Neural cell (in vitro differentiated cells): ENCODE measurements at regions not wholly inside any gene's neighbourhood (a gene's known extent, or its start where the extent isn't known, plus 50 kb on each side); places are given as distances from the start of the nearest gene placed in this dataset.

Source experiments
- H2AFZ ChIP-seq: fragments of 200-600, 300-800 bp; sonication (generic), shearing (Covaris generic); 2 replicates; pipeline ENCODE4 v1.6.0; 2014; ENCODE audit warnings: low read depth, mild to moderate bottlenecking, antibody characterized with exemption, low read length, moderate library complexity
- H3F3A ChIP-seq: fragments of 200-600 bp; shearing (Covaris generic); 2 replicates; pipeline ENCODE4 v1.6.1; 2016; ENCODE audit warnings: mild to moderate bottlenecking, moderate library complexity, mixed read lengths, antibody characterized with exemption, low read length; ENCODE audit not compliant: insufficient read depth, poor library complexity, severe bottlenecking
- H3K27ac ChIP-seq: fragments of 200-600, 300-800 bp; sonication (generic), shearing (Covaris generic); 2 replicates; pipeline ENCODE4 v1.5.1; 2014; ENCODE audit warnings: mild to moderate bottlenecking, low read length, moderate library complexity
- H3K27me3 ChIP-seq: fragments of 300-800, 200-600 bp; sonication (generic), shearing (Covaris generic); 2 replicates; pipeline ENCODE4 v1.6.0; 2014; ENCODE audit warnings: mild to moderate bottlenecking, low read depth, low read length, moderate library complexity; ENCODE audit not compliant: insufficient read depth
- H3K36me3 ChIP-seq: fragments of 300-800, 200-600 bp; sonication (generic), shearing (Covaris generic); 2 replicates; pipeline ENCODE4 v1.5.1; 2014; ENCODE audit warnings: mild to moderate bottlenecking, antibody characterized with exemption, low read length, moderate library complexity; ENCODE audit not compliant: insufficient read depth
- H3K4me2 ChIP-seq: fragments of 300-800, 200-600 bp; sonication (generic), shearing (Covaris generic); 2 replicates; pipeline ENCODE4 v1.6.0; 2014; ENCODE audit warnings: mild to moderate bottlenecking, low read length
- H3K4me3 ChIP-seq: fragments of 300-800, 200-600 bp; sonication (generic), shearing (Covaris generic); 2 replicates; pipeline ENCODE4 v1.5.1; 2014; ENCODE audit warnings: mild to moderate bottlenecking, low read length, moderate library complexity
- H3K79me2 ChIP-seq: fragments of 200-600 bp; shearing (Covaris generic); replicated peaks from 2 replicates; pipeline ENCODE4 v1.6.0; 2014; ENCODE audit warnings: mild to moderate bottlenecking, low read length, moderate library complexity; ENCODE audit not compliant: insufficient read depth
- H3K9ac ChIP-seq: fragments of 300-800, 200-600 bp; sonication (generic), shearing (Covaris generic); 2 replicates; pipeline ENCODE4 v1.6.1; 2016; ENCODE audit warnings: mild to moderate bottlenecking, low read length, mixed read lengths
- H3K9me2 ChIP-seq: fragments of 200-600 bp; shearing (Covaris generic); 2 replicates; pipeline ENCODE4 v1.6.1; 2016; ENCODE audit warnings: mild to moderate bottlenecking, low read length, mixed read lengths; ENCODE audit not compliant: insufficient read depth
- H3K9me3 ChIP-seq: fragments of 200-600, 300-800 bp; sonication (generic), shearing (Covaris generic); 2 replicates; pipeline ENCODE4 v1.6.1; 2016; ENCODE audit warnings: mild to moderate bottlenecking, mixed run types, low read length, moderate library complexity, mixed read lengths
- H4K20me1 ChIP-seq: fragments of 200-600 bp; shearing (Covaris generic); 2 replicates; pipeline ENCODE4 v1.6.1; 2016; ENCODE audit warnings: mild to moderate bottlenecking, mixed run types; ENCODE audit not compliant: insufficient read depth
- CTCF ChIP-seq: fragments of 450-650 bp; IDR thresholded peaks from 2 replicates; pipeline ENCODE4 v1.5.1; 2014; ENCODE audit warnings: antibody characterized with exemption, mild to moderate bottlenecking, moderate library complexity; ENCODE audit not compliant: poor library complexity, severe bottlenecking
- EP300 ChIP-seq: fragments of 450-650 bp; conservative IDR thresholded peaks from 2 replicates; pipeline ENCODE4 v1.6.1; 2014; ENCODE audit warnings: antibody characterized with exemption, mild to moderate bottlenecking, moderate library complexity; ENCODE audit not compliant: poor library complexity, severe bottlenecking
- EZH2 ChIP-seq: fragments of 200-600, 300-800 bp; shearing (Covaris generic), sonication (generic); IDR thresholded peaks from 2 replicates; pipeline ENCODE4 v1.6.1; 2014; ENCODE audit warnings: antibody characterized with exemption, low read length, borderline replicate concordance, mild to moderate bottlenecking; ENCODE audit not compliant: insufficient read depth, poor library complexity, severe bottlenecking
- MXI1 ChIP-seq: fragments of 450-650 bp; conservative IDR thresholded peaks from 2 replicates; pipeline ENCODE4 v1.6.1; 2014; ENCODE audit warnings: antibody characterized with exemption, mild to moderate bottlenecking; ENCODE audit not compliant: poor library complexity, severe bottlenecking
- POLR2AphosphoS5 ChIP-seq: IDR thresholded peaks from 2 replicates; pipeline ENCODE4 v1.6.1; 2012
- RAD21 ChIP-seq: fragments of 450-650 bp; conservative IDR thresholded peaks from 2 replicates; pipeline ENCODE4 v1.6.1; 2014; ENCODE audit warnings: antibody characterized with exemption, mild to moderate bottlenecking, moderate library complexity
- REST ChIP-seq: IDR thresholded peaks from 2 replicates; pipeline ENCODE4 v1.6.1; 2012; ENCODE audit warnings: borderline replicate concordance
- SMC3 ChIP-seq: fragments of 450-650 bp; conservative IDR thresholded peaks from 2 replicates; pipeline ENCODE4 v1.6.1; 2014; ENCODE audit warnings: antibody characterized with exemption, mild to moderate bottlenecking, moderate library complexity; ENCODE audit not compliant: poor library complexity
- TAF1 ChIP-seq: IDR thresholded peaks from 2 replicates; pipeline ENCODE4 v1.6.1; 2012; ENCODE audit warnings: low read depth

- H4K20me1 ChIP-seq = no peaks in the 10 kb centered on the region
- no peak overlapping the region for H2AFZ ChIP-seq
- H3K4me2 ChIP-seq = no peak overlapping the region
- no peak overlapping the region for H3K9ac ChIP-seq
- no peaks in the 10 kb centered on the region for H3K9me2 ChIP-seq
- no peak overlapping the region for H3K27ac ChIP-seq
- H3F3A ChIP-seq = no peaks in the 10 kb centered on the region
- no peaks in the 10 kb centered on the region for H3K36me3 ChIP-seq
- no peaks in the 10 kb centered on the region for H3K27me3 ChIP-seq
- no peak overlapping the region for H3K4me3 ChIP-seq
- TF ChIP-seq POLR2AphosphoS5 (no peak), SMC3 (no peak), CTCF (no peak), MXI1 (no peak), TAF1 (no peak), EZH2 (no peak), RAD21 (no peak), REST (no peak), EP300 (no peak)
- H3K79me2 ChIP-seq = no peaks in the 10 kb centered on the region
- H3K9me3 ChIP-seq = no peaks in the 10 kb centered on the region
Observed at GRCh38 chr5:20445326-20445860, 457.4 kb upstream of the CDH18 start.

GRCh38 chr5:20434786-20435185 is 446.8 kb upstream of the CDH18 start:
- Histone ChIP-seq H3F3A (no peaks in the 10 kb centered on the region), H3K9me3 (no peaks in the 10 kb centered on the region), H3K79me2 (no peaks in the 10 kb centered on the region), H2AFZ (no peak overlapping the region), H4K20me1 (no peaks in the 10 kb centered on the region), H3K27ac (no peak overlapping the region), H3K4me2 (no peak overlapping the region), H3K27me3 (no peaks in the 10 kb centered on the region), H3K9me2 (no peaks in the 10 kb centered on the region), H3K9ac (no peak overlapping the region), H3K4me3 (no peak overlapping the region), H3K36me3 (no peaks in the 10 kb centered on the region)
- TF ChIP-seq MXI1 (no peak), SMC3 (no peak), RAD21 (no peak), REST (no peak), TAF1 (no peak), CTCF (no peak), EP300 (no peak), POLR2AphosphoS5 (no peak), EZH2 (no peak)
